AG09309 (cell line): ENCODE measurements at regions not wholly inside any gene's neighbourhood (a gene's known extent, or its start where the extent isn't known, plus 50 kb on each side); places are given as distances from the start of the nearest gene placed in this dataset.

Source experiments
- DNase-seq: peaks from one replicate; pipeline ENCODE4 v3.0.0-alpha.2; 2010; ENCODE audit warnings: low read depth
- H3K4me3 ChIP-seq: 2 replicates; pipeline ENCODE4 v1.5.1; 2011; ENCODE audit warnings: mild to moderate bottlenecking, low read depth, low read length, moderate library complexity; ENCODE audit not compliant: control insufficient read depth
- TF ChIP-seq, protein P1 (sequence below): IDR thresholded peaks from 2 replicates; pipeline ENCODE4 v1.5.1; 2011; ENCODE audit warnings: mild to moderate bottlenecking, low read depth, low read length, inconsistent platforms; ENCODE audit not compliant: insufficient read depth, control insufficient read depth; ENCODE audit errors: missing control alignments

- TF ChIP-seq, protein P1, sequence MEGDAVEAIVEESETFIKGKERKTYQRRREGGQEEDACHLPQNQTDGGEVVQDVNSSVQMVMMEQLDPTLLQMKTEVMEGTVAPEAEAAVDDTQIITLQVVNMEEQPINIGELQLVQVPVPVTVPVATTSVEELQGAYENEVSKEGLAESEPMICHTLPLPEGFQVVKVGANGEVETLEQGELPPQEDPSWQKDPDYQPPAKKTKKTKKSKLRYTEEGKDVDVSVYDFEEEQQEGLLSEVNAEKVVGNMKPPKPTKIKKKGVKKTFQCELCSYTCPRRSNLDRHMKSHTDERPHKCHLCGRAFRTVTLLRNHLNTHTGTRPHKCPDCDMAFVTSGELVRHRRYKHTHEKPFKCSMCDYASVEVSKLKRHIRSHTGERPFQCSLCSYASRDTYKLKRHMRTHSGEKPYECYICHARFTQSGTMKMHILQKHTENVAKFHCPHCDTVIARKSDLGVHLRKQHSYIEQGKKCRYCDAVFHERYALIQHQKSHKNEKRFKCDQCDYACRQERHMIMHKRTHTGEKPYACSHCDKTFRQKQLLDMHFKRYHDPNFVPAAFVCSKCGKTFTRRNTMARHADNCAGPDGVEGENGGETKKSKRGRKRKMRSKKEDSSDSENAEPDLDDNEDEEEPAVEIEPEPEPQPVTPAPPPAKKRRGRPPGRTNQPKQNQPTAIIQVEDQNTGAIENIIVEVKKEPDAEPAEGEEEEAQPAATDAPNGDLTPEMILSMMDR, result no peak
- DNase-seq, result no peak
- H3K4me3 ChIP-seq, result no peak overlapping the region
These were observed 177.2 kb upstream of the RUNX1 start for GRCh38 chr21:35226328-35226727.

GRCh38 chr21:35225573-35225972 is 176.5 kb upstream of the RUNX1 start:
- TF ChIP-seq, protein P1, result no peak
- DNase-seq, result no peak
- H3K4me3 ChIP-seq, result no peak overlapping the region

DNA sequence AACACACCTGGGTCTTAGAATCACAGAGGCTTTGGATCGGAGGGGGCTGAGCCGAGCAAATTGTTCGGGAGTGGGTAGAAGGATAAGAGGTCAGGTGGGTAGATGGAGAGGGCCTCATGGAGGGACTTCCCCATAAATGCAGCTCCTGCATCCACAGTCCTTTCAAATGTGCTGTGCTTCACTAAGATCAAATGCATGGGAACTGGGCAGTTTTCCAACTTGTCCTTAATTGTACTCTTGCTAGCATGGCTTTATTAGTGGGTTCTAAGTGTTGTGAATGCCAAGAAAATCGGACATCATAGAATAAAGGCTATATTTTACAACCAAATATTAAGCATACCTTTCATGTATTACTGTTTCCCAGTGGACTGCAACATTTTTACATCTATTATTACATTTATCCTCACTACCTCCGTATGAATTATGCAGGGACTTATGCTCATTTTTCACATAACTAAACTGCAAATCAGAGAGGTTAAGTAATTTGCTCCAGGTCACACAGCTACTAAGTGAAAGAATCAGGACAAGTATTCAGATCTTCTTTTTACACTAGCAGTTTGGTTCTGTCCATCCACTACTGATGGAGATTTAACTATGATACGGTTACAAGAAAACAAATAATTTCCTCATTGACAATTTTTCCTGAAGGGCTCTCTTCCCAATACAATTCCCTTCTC is 174.5 kb upstream of the RUNX1 start:
- no peak for DNase-seq
- no peak overlapping the region for H3K4me3 ChIP-seq
- TF ChIP-seq, protein P1, result no peak

DNA sequence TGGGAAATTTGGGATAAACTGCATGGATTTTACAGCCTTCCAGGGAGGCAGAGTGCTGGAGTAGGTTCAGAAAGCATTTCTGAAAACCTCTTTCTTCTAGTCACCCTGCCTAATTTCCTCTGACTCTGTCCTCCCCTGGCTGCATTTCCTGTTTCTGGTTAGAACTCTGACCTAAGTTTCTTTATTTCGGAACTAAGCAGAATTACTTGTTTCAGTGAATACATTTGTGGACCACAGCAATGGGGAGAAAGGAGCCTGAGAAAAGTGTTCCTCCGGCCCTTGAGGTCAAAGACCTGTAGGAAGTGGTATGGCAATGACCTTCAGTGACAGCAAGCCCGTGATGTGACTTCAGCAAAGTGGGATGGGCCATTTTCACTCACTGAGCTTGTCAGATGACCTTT is 173.4 kb upstream of the RUNX1 start:
- TF ChIP-seq, protein P1, result no peak

DNA sequence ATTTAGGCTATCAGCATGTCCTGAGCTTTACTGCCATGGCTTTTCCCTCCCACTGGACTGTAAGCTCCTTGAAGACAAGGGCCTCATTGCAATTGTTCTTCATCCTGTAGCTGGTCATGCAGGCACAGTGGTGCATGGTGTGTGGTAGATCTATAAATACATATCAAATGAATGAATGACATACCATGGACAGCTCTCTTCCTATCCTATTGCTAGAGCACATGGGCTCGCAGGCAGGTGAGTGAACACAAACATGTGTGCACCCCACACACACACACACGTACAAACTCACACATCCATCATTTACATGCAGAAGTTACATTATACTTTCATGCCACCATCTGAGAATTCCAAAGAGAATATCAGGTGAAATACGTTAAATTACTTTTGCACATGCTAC is 172.9 kb upstream of the RUNX1 start:
- TF ChIP-seq, protein P1, result no peak
- no peak for DNase-seq
- H3K4me3 ChIP-seq, result no peak overlapping the region

More for the DNA sequence above, 173.4 kb upstream of the RUNX1 start:
- no peak overlapping the region for H3K4me3 ChIP-seq
- DNase-seq, result no peak

DNA sequence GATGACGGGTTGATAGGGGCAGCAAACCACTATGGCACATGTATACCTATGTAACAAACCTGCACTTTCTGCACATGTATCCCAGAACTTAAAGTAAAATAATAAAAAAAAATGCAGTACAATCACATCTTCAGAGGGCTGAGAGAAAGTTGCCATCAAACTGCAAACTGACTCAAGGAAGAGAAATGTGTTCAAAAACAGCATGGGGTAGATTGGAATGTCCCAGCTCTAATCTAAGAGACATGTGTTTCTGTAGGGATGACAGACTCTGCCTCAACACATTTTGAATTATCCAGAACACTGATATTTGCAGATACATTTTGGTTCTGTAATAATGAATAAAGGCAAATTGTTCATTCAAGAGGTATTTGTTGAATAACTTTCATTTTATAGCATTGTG is 171.2 kb upstream of the RUNX1 start:
- DNase-seq, result no peak
- TF ChIP-seq, protein P1, result no peak
- H3K4me3 ChIP-seq, result no peak overlapping the region
